Fibroblast of skin of left quadriceps (primary cell): ENCODE measurements at regions not wholly inside any gene's neighbourhood (a gene's known extent, or its start where the extent isn't known, plus 50 kb on each side); places are given as distances from the start of the nearest gene placed in this dataset.
A peak's percentile ranks its signal among the peaks of the same experiment; 100 is the strongest.
"Not testable (repeated sequence)": the region's sequence is repeated elsewhere in the genome, so short reads cannot be mapped to it uniquely, and the experiment has no call there.

Experiments
- DNase-seq, 2 experiments: peaks; one replicate each; pipeline ENCODE4 v3.0.0-alpha.2; 2013; ENCODE audit warnings: low read depth in 2 of 2

DNA sequence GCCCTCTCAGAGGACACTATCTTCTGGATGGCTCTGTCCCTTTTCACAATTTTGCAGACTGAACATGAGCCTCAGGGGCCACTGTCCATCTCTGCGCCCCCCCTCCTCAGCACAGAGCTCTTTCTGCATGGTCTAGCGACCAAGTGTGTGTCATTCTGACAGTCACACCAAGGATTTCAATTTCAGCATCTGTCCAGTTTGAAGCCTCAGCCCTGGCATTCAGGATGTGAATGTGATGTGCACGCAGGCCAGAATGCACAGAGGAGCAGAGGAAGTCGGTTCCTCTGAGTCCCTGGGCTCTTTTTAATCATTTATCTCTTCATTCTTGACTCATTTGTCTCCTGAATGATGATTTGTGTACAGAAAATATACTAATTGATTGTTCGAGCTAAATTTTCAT is 102.0 kb upstream of the PWP1 start:
- no peak for DNase-seq

DNA sequence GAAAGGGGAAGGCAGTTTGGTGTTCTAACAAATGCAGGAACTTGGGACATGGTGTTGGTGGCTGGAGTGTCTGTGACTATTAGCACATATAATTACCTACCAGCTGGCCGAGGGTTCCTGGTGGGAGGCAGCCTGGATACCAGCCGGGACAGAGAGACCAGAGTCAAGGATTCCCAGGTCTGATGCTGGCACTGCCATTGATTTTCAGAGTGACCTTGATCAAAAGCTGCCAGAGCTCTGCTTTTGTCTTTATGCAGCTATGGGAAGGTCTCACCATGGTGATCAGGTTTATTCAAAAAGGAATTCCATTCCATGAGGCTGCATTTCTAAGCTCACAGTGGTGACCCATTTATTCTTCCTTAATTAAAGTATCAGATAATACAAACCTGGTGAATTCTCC is 101.0 kb upstream of the PWP1 start:
- no peak for DNase-seq

DNA sequence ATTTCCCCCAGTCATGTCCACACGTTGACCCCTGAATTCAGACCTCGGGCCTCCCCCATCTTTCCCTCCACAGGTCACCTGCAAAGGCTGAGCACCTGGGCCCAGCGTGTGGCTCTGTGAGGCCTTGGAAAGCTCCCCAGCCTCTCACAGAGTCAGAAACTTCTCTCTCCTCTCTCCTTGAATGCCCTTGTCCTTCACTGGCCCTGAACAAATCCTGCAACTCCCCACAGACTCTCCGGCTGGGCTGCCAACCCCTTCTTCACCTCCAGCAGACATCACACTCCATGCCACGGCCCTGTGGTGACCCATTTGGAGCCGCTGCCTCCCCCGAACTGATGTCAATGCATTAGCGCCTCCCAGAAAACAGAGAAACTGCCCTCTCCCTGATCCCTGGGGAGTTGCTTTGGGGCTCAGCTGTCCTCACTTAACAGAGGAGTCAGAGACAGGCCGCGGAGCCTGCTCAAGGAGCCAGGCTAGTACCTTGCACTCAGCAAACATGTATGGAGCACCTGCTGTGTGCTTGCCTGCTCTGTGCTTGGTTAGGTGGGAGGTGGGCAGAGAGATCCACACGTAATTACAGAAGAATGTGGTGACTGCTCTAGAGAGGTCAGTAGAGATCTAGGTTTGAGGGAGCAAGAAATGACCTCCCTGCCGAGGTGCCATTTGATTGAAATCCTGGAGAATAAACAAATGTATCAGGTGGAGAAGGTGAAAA is 99.2 kb upstream of the PWP1 start:
- no peak for DNase-seq

DNA sequence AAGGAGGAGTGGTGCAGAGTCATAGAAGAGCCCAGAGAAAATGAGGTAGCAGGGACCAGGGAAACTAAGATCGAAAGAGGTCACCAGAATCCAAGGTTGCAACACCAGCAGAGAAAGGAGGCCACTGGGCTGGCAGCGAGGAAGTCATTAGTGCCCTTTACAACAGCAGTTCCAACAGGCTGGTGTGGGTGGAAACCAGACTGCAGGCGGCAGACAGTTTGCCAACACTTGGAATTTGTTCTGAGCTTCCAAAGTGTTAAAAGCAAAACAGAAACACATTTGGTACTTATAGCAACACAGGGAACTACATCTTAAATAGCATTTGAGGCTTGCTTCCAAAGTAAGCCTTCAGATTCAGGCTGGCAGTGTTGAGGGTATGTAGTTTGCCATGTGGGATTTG is 95.2 kb upstream of the PWP1 start:
- no peak for DNase-seq

DNA sequence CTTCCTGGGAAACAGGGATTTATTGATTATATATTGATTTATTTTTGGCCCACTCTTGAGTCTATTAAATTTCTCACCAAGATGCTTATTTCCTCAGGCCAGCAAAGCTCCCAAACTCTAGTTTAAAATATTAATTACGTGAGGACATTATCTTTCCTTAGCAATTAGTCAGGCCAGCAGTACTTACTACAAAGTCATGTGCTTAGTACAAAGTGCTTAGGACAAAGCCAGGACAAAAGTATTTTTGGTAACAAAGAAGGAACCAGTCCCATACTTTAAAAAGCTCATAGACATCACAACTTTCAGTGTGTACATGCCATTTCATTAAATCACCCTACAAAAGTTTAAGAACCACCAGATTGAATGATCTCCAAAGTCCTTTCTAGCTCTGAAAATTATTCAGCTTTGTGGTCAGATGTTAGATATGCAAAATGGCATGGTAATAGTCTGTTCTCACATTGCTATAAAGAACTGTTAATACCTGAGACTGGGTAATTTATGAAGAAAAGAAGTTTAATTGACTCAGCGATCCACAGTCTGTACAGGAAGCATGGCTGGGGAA is 94.7 kb upstream of the PWP1 start:
- no peak for DNase-seq

DNA sequence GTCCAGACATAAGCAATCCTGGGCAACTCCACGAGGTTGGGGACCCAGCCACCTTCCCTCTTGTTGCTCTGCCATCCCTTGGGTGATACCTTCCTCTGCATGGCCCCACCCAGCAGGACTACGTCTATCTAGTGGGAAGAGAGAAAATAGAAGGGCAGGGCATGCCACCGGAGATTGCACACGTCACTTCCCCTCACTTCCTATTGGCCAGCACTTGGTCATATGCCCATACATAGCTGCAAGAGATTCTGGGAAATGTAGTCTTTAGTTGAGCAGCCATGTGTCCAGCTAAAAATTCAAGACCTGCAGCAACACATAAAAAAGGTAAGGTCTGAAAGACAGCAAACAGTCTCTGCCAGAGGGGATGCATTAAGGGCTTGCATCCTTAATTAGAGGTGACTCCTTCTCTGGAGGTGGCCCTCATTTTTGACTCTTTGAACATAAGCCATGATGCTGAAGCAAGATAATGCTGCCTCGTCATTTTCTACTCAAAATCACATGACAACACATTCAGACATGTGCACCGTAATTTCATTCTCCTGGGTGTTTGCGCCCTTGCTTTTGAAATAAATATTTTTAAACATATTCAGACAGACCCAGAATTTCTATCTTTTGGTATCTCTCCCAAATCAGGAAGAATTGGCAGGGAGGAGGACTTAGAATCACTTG is 91.8 kb upstream of the PWP1 start:
- DNase-seq: no peak

DNA sequence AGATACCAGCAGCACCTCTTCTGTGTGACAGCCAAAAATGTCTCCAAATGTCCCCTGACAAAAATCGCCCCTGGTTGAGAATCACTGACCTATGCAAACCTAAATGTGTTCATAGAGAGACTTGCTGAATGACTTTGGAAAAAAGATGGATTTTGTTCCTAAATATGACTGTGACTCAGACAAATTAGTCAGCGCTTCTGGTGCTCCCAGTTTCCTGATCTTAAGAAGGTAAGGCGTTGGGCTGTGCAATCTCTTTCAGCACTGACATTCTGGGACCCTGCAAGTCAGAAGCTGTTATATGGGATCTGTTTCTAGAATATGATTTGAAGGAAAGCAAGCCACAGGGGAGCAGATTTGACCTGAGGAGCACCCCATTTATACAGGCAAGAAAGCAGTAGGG is 90.6 kb upstream of the PWP1 start:
- no peak for DNase-seq

DNA sequence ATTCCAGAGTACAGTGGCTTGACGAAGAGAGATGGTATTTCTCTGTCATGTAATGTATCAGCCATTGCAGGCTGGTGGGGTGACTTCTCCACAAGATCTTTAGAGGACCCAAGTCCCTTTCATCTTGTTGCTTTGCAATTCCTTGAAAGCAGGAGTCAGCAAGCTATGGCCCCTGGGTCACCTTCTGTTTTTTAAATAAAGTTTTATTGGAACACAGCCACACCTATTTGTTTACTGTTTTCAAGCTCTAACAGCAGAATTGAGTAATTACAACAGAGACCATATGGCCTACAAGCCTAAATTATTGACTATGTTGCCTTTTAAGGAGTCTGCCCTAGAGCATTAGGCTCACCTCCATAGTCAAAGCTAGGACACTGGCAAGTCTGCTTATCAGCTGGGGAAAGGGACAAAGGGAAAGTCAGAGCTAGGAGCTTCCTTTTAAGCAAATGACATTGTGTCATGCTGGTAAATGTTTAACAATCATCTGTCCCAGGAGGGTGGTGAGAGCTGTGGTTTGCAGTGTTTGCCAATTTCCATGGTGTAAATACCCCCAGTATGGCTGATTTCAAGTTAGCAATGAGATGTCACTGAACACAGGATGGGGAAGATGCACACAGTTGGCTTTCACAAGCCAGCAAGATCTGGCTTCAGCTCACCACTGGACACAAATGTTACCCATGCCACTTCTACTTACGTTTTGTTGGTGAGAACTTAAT is 87.7 kb upstream of the PWP1 start:
- DNase-seq: no peak

DNA sequence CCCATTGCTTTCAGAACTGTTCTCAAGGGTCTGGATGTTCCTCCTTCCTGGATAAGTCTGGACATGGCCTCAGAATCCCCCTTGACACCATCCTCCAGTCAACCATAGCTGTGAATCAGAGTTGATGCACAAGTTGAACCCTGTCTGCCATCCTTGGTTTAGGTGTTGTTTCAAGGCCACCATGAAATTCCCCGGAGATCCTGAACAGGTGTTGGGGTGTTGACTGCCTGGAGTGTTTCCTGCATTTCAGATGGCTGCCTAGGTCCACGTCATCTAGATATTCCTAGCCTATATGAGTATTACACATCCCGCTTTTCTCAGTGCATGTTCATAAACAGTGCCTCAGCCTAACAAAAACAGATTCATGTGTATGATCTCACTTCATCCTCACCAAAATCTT is 86.7 kb upstream of the PWP1 start:
- no peak for DNase-seq

DNA sequence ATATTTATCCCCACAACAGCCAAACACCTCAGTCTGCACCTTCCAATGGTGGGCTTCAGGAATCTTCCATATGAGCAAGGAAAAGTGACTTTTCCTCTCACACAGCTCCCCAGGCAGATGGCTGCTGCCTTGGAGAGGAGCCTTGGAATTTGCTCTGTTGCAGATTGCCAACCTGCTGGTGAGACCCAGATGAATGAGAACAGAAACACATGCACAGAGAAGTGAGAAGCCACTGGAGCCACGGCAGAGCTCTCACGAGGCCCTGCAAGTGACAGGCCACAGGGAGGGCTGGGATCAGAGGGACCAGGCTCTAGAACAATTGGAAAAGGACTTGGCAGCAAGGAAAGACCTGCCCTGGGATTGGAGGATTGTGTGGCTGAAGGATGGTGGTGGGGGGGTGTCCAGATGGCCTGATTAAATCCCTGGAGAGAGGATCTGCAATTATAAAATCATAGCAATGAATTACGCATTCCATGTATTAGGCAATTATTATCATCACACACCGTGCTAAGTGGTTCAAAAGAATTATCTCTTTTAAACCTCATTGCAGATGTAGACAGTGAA is 84.9 kb upstream of the PWP1 start:
- no peak for DNase-seq

DNA sequence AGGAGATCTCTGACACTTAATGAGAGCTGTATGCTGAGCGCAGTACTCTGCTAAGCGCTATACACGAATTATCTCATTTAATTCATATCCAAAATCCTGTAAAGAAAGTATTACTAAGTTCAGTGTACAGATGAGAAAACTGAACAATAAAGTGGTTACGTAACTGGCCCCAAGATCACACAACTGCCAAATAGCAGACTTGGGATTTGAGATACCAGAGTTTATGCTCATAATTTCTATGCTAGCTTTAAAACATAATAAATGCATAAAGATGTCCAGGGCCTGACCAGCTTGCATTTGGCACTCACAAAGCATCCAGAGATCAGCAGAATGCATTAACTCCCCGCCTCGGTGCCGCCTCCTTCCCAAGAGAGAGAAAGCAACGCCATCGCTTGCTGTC is 83.2 kb upstream of the PWP1 start:
- no peak for DNase-seq

DNA sequence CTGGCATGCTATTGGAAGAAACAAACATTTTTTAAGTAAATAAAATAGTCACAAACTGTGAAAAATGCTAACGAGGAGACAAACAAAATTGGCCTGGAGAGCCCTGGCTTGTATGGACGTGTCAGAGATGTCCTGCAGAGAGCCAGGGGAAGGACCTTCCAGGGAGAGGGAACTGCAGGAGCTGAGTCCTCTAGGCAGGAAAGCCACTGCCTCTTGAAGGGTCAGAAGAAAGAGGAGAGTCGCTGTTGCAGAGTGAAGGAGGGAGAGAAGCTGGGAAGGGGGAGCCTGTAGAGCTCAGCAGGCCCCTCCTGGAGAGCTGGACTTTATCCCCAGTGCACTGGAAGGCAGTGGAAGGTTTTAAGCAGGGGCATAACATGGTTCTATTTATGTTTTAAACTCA is 80.3 kb upstream of the PWP1 start:
- no peak for DNase-seq

DNA sequence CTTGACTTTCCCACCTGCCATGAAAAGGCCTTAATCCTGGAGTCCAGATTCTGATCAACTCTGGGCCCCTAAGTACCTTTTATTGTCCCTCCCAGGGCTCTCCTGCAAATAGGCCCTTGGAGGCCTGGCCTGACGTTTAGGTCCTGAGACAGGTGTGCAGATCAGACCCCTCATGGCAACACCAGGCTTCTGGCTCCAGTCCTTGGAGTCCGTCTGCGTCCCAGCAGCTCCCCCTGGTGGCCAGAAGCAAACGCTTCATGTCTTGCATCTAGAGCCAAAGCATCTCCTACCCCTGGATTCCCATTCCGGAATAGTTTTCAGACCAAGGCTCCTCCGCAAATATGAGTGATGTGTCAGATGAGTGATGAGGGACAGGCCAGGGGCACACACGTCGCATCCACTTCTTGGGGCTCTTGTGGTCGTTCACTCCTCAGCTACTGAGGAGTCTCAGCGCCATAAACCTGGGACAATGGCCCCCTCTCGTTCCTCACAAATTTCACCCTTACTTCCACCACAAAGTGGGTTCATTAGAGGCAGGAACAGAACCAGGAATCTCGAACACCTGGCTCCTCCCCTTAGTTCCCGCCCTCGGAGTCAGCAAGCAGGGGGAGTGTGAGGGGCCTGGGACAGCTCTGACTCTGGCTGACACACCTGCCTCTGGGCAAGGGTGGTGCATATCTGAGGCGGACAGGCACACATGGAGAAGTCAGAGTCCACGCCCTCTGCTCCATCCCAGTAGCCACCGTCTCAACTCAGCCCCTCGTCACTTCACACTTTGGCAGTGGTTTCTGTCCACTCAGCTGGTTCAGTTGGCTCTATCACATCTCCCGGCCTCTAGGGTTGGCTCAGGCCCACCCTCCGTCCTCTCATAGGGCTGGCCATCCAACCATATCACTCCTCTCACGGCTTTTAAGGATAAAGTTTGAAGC is 77.9 kb upstream of the PWP1 start:
- peak; percentile 40 to 45 for DNase-seq

DNA sequence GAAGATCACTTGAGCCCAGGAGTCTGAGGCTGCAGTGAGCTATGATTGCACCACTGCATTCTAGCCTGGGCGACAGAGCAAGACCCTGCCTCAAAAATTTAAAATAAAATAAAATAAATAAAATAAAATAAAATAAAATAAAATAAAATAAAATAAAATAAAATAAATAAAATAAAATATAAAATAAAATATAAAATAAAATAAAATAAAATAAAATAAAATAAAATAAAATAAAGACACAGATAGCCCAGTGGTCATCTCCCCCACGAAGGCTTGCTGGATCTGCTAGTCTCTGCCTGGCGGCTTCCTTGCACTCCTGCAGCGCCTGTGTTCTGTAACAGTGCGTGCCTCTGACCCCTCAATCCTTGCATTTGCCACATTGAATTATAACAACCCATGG is 76.8 kb upstream of the PWP1 start:
- DNase-seq: not testable (repeated sequence)

DNA sequence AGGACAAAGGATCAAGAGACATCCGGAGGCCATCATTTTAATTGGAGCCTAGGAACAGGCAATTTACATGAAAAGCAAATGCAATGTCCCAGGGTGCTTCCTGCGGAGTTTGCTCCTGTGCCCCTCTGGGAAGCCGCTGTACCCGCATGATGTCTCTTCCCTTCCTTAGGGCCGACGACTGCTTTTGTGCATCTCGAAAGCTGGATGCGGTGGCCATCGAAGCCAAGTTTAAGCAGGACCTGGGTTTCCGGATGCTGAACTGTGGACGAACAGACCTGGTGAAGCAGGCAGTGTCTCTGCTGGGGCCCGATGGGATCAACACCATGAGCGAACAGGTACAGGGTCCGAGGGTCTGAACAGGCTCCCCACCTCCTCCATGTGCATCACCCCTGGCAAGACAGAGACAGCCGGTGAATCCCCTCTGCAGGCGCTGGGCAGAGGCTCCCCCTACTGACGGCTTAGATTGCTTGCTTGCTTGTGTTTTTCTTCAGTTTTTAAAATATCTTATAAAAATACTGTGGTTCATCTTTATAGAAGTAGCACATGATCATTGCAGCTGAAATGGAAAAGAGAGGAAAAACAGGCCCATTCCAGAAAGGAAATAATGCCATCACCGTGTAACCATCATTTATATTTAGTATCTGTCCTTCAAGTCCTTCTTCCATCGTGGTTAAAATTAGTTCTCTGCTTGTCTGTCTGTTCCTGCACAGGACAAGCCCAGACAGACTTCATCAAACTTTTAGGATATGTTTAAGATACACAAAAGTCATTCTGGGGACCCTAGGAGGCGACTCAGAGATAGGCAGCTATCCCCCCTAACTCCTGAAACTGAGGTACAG is 75.4 kb upstream of the PWP1 start:
- peak; percentile 5 to 12 for DNase-seq

DNA sequence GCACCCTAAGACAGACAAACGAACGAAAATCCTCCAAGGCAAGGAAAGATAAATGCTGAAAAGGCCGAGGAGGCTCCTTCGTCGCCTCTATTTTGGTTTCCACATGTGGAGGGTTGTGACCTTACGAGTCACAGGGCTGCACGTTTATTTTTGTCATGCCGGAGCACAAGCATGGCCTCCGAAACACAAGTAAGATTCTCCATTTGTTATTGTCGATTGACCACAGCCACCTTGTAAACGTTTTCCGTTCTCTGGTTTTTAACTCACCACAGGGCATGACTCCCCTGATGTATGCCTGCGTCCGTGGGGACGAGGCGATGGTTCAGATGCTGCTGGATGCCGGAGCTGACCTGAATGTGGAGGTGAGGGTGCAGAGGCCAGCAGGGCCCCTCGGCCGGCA is 73.1 kb upstream of the PWP1 start:
- DNase-seq: no peak

DNA sequence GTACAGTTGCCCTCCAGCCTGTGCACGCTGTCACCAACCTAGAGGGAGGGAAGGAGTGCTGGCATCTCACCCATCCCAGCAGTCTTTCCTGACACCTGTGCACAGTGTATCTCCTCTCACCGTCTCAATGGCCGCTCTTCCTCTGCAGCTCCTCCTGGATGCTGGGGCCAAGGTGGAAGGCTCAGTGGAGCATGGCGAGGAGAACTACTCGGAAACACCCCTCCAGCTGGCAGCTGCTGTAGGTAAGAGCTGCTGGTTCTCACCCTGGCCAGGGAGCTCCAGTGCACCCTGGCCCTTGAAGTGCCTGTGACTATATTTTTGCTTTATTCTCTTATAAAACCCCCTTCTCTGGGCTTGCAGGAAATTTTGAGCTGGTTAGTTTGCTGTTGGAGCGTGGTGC is 68.7 kb upstream of the PWP1 start:
- no peak for DNase-seq

DNA sequence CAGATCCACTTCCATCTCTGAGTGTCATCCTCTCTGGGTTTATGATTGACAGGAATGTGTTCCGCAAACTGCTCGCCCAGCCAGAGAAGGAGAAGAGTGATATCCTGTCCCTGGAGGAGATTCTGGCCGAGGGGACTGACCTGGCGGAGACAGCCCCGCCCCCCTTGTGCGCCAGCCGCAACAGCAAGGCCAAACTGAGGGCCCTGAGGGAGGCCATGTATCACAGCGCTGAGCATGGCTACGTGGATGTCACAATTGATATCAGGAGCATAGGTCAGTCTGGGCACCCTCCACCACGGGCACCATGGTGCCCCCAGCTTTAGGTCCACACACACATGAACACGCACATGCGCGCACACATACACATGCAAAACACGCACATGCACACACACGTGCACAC is 67.5 kb upstream of the PWP1 start:
- no peak for DNase-seq

DNA sequence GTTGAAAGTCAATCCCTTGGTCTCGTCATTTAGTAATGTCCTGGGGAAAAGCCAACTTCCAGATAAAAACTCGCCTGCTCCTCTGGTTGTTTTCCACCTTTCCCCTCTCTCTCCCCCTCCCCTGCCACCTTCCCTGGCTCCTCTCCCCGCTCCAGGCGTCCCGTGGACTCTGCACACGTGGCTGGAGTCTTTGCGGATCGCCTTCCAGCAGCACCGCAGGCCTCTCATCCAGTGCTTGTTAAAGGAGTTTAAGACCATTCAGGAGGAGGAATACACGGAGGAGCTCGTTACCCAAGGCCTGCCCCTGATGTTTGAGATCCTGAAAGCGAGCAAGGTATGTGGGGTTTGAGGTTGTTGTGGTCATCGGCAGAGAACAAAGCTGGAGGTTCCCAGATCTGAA is 65.8 kb upstream of the PWP1 start:
- no peak for DNase-seq

DNA sequence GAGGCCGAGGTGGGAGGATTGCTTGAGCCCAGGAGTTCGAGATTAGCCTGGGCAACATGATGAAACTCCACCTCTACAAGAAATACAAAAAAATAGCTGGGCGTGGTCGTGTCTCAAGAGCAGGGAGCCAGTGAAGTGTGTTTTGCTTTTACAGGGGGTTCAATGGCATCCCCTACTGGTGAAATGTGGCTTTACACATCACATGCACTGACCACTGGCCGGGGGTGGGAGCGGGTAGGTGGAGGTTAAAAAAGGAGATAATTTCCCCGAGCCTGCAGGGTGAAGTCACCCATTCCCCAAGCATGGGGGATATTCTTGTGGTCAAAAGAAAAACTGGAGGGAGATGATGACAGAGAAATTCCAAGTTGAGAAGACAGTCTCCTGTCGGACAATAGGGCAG is 63.6 kb upstream of the PWP1 start:
- no peak for DNase-seq

DNA sequence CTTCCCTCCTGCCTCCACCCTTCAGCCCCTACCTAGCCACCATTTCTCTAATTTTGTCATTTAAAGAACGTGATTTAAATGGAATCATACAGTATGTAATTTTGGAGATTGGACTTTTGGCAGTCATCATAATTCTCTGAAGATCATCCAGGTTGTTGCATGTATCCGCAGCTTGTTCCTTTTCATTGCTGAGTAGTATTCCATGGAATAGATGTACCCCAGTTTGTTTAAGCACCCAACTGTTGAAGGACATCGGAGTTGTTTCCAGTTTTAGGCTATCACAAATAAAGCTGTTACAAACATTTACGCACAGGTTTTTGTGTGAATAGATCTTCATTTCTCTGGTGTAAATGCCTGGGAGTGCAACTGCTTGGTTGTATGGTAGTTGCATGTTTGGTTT is 61.1 kb upstream of the PWP1 start:
- DNase-seq: no peak
